ENCODE measurements at regions not wholly inside any gene's neighbourhood (a gene's known extent, or its start where the extent isn't known, plus 50 kb on each side); places are given as distances from the start of the nearest gene placed in this dataset.

DNA sequence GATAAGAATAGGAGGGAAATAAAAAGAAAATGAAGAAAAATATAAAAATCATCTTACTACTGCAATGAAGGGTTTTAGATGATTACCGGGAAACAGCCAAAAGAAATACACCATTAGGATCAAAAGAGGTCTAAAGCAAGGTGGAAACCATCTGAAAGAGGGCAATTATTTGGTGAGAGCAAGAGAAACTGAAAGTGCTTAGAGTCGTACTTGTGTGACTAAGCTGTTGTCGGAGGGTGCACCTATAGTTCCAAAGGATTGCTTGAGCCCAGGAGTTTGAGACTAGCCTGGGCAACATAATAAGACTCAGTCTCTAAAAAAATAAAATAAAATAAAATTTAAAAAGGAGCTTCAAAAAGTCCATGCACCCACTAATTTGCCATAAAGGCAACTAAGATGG, 169.5 kb downstream of the DKK1 start:
- H3K36me3 ChIP-seq (ENCODE audit: control insufficient read depth, insufficient read depth, low read length), result no peaks in the 10 kb centered on the region
- no peak for TF ChIP-seq CTCF (IDR thresholded peaks at IDR 0.05; ENCODE audit: insufficient read depth, low read length, severe bottlenecking)
- no peak for DNase-seq (ENCODE audit: low read depth)
- H3K4me3 ChIP-seq (ENCODE audit: low read depth, low read length), result no peak overlapping the region
- H3K27me3 ChIP-seq (ENCODE audit: control insufficient read depth, insufficient read depth, low read length), result no peaks in the 10 kb centered on the region
- FAIRE-seq, result no peak

DNA sequence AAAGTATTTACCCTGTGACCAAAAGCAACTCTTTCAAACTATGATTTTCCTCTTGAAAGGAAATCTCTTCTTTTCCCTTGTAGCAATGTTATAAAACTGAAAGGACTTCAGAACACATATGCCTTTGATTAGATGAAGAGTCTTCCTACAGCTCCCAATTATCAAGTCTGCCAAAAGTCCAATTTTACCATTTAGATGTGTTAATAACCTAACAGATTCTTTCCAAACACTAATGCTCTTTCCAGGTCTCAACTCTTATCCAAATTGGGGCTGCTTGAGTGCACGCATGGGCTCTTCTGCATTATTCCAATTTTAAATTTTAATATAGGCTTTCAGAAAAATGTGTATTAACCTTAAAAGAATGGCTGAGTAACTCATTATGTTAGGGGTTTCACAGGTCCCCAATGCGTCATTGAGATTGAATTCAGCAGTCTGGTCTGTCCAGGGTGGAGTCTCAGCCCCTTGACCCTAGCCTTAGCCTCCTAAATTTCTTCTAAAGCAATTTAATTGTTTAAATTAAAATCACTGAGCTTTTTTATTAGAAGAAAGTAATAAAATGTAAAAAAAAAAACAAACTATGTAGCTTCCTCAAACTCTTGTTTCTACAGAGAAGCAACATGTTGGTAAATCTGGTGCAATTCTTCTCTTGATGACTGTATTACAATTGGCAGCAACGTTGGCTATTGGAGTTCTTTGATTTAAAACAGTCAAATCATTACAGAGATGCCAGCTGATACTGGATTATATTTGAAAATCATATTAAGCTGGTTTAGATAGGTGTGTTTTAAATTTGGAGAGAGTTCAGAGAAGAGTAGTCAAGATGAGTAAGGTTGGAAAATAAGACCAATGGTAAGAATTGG, 170.4 kb downstream of the DKK1 start:
- TF ChIP-seq CTCF (IDR thresholded peaks at IDR 0.05; ENCODE audit: insufficient read depth, low read length, severe bottlenecking), result no peak
- no peak overlapping the region for H3K4me3 ChIP-seq (ENCODE audit: low read depth, low read length)
- no peaks in the 10 kb centered on the region for H3K36me3 ChIP-seq (ENCODE audit: control insufficient read depth, insufficient read depth, low read length)
- no peaks in the 10 kb centered on the region for H3K27me3 ChIP-seq (ENCODE audit: control insufficient read depth, insufficient read depth, low read length)
- DNase-seq (ENCODE audit: low read depth) (no peak), FAIRE-seq (no peak)

GRCh38 chr10:52485462-52485861, 171.4 kb downstream of the DKK1 start:
- no peak for TF ChIP-seq CTCF (IDR thresholded peaks at IDR 0.05; ENCODE audit: insufficient read depth, low read length, severe bottlenecking)
- Histone ChIP-seq H3K4me3 (ENCODE audit: low read depth, low read length) (no peak overlapping the region), H3K27me3 (ENCODE audit: control insufficient read depth, insufficient read depth, low read length) (no peaks in the 10 kb centered on the region), H3K36me3 (ENCODE audit: control insufficient read depth, insufficient read depth, low read length) (no peaks in the 10 kb centered on the region)
- FAIRE-seq, result no peak
- DNase-seq (ENCODE audit: low read depth), result no peak

GRCh38 chr10:52486840-52487611, 172.9 kb downstream of the DKK1 start:
- no peaks in the 10 kb centered on the region for H3K36me3 ChIP-seq (ENCODE audit: control insufficient read depth, insufficient read depth, low read length)
- no peaks in the 10 kb centered on the region for H3K27me3 ChIP-seq (ENCODE audit: control insufficient read depth, insufficient read depth, low read length)
- FAIRE-seq (peak; percentile 52), DNase-seq (ENCODE audit: low read depth) (peak; percentile 95)
- no peak for TF ChIP-seq CTCF (IDR thresholded peaks at IDR 0.05; ENCODE audit: insufficient read depth, low read length, severe bottlenecking)
- no peak overlapping the region for H3K4me3 ChIP-seq (ENCODE audit: low read depth, low read length)

DNA sequence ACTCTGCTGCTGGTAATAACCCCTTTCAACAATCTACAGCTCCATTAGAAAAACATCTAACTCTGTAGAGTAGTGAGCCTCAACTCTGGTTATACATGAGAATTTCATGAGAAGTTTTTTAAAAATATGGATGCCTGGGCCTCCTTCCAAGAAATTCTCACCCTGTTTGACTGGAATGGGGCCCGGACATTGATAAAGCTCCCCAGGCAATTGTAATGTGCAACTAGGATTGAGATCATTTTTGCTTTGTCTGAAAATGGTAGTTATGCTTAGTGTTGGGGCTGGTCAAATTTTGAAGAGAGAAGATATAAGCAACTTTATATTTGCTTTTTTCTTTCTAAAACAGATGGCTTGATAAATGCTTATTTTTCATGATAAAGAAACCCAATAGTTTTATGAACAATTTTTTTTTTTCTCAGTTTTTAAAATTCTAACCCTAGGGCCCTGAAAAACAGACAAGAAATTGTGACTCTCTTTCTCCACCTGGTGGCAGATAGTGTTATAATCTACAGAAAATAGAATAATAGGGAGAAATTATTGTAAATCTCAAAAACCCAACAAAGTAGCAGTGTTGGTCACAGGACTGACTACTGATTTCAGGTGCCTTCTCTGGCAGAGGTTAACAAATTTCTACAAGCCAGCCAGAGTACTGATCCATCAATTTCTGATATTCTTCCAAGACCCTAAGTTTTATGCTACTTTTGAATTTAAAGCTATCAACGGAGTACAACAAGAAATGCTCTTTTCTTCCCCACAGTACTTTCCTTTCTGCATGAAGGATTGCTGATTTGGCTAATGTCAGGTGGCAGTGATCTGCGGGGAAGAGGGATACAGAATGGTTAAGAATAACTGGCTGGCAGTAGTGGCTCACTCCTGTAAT, 174.8 kb downstream of the DKK1 start:
- DNase-seq (ENCODE audit: low read depth), result peak; percentile 46
- no peak for FAIRE-seq

More for the DNA sequence above, 174.8 kb downstream of the DKK1 start:
- no peak overlapping the region for H3K4me3 ChIP-seq (ENCODE audit: low read depth, low read length)
- H3K36me3 ChIP-seq (ENCODE audit: control insufficient read depth, insufficient read depth, low read length), result no peaks in the 10 kb centered on the region
- H3K27me3 ChIP-seq (ENCODE audit: control insufficient read depth, insufficient read depth, low read length), result no peaks in the 10 kb centered on the region
- peak; percentile 14 for TF ChIP-seq CTCF (IDR thresholded peaks at IDR 0.05; ENCODE audit: insufficient read depth, low read length, severe bottlenecking)

Measured in bronchial epithelial cell (primary cell).